Mesenchymal stem cell (in vitro differentiated cells and primary cell): ENCODE measurements at regions not wholly inside any gene's neighbourhood (a gene's known extent, or its start where the extent isn't known, plus 50 kb on each side); places are given as distances from the start of the nearest gene placed in this dataset.
A peak's percentile ranks its signal among the peaks of the same experiment; 100 is the strongest.

ENCODE experiments used
- DNase-seq: peaks from one replicate; pipeline ENCODE4 v3.0.0-alpha.2; 2013
- H2AFZ ChIP-seq: one replicate; pipeline ENCODE4 v1.6.1; 2013; ENCODE audit warnings: low read depth, mild to moderate bottlenecking, control low read depth, inconsistent platforms, low read length, moderate library complexity
- H2AK5ac ChIP-seq: 2 replicates; pipeline ENCODE4 v1.6.1; 2013; ENCODE audit warnings: low read length, moderate library complexity, mild to moderate bottlenecking, inconsistent platforms; ENCODE audit not compliant: severe bottlenecking
- H2BK120ac ChIP-seq: one replicate; pipeline ENCODE4 v1.6.1; 2013; ENCODE audit warnings: low read depth, mild to moderate bottlenecking, inconsistent platforms, low read length, moderate library complexity
- H2BK12ac ChIP-seq, 2 experiments: one replicate each; pipeline ENCODE4 v1.6.1; 2013; ENCODE audit warnings: inconsistent platforms in 2 of 2, low read length in 2 of 2, mild to moderate bottlenecking in 2 of 2, moderate library complexity in 2 of 2, control low read depth in 1 of 2
- H2BK15ac ChIP-seq: one replicate; pipeline ENCODE4 v1.6.1; 2013; ENCODE audit warnings: mild to moderate bottlenecking, low read depth, inconsistent platforms; ENCODE audit not compliant: poor library complexity, severe bottlenecking
- H2BK5ac ChIP-seq: 2 replicates; pipeline ENCODE4 v1.6.1; 2013; ENCODE audit warnings: low read depth, mild to moderate bottlenecking, low read length, control low read depth, inconsistent platforms; ENCODE audit not compliant: poor library complexity, severe bottlenecking
- H3K14ac ChIP-seq, 2 experiments: one replicate each; pipeline ENCODE4 v1.6.1; 2013; ENCODE audit warnings: inconsistent platforms in 2 of 2, low read length in 2 of 2, control low read depth in 1 of 2, mild to moderate bottlenecking in 1 of 2, moderate library complexity in 1 of 2
- H3K18ac ChIP-seq, 2 experiments: one replicate each; pipeline ENCODE4 v1.6.1; 2013; ENCODE audit warnings: inconsistent platforms in 2 of 2, low read length in 2 of 2, control low read depth in 1 of 2, low read depth in 1 of 2, mild to moderate bottlenecking in 1 of 2
- H3K23ac ChIP-seq, 2 experiments: one replicate each; pipeline ENCODE4 v1.6.1; 2013; ENCODE audit warnings: inconsistent platforms in 2 of 2, low read length in 2 of 2, mild to moderate bottlenecking in 2 of 2, moderate library complexity in 2 of 2, control low read depth in 1 of 2
- H3K27ac ChIP-seq: 2 replicates; pipeline ENCODE4 v1.5.1; 2013; ENCODE audit warnings: mild to moderate bottlenecking, moderate library complexity, low read length, control low read depth, inconsistent platforms; ENCODE audit not compliant: poor library complexity, severe bottlenecking
- H3K27me3 ChIP-seq, 2 experiments: 2 replicates each; pipeline versions ENCODE4 v1.6.1 to v1.7.0; 2013; ENCODE audit warnings: low read length in 2 of 2, mild to moderate bottlenecking in 2 of 2, moderate library complexity in 2 of 2, control low read depth in 1 of 2, inconsistent platforms in 1 of 2; ENCODE audit not compliant: control insufficient read depth in 1 of 2, insufficient read depth in 1 of 2
- H3K36me3 ChIP-seq, 2 experiments: 2 replicates each; pipeline versions ENCODE4 v1.6.1 to v1.7.0; 2013; ENCODE audit warnings: low read length in 2 of 2, control low read depth in 1 of 2, inconsistent platforms in 1 of 2, low read depth in 1 of 2, mild to moderate bottlenecking in 1 of 2; ENCODE audit not compliant: insufficient read depth in 2 of 2, control insufficient read depth in 1 of 2
- H3K4ac ChIP-seq, 2 experiments: one replicate each; pipeline ENCODE4 v1.6.1; 2013; ENCODE audit warnings: inconsistent platforms in 2 of 2, low read length in 2 of 2, mild to moderate bottlenecking in 2 of 2, moderate library complexity in 2 of 2, control low read depth in 1 of 2, low read depth in 1 of 2
- H3K4me1 ChIP-seq: 2 replicates; pipeline ENCODE4 v1.6.1; 2013; ENCODE audit warnings: low read depth, low read length, control low read depth; ENCODE audit not compliant: control insufficient read depth, insufficient read depth
- H3K4me2 ChIP-seq: 2 replicates; pipeline ENCODE4 v1.6.1; 2013; ENCODE audit warnings: low read length, mild to moderate bottlenecking, inconsistent platforms; ENCODE audit not compliant: poor library complexity, severe bottlenecking
- H3K4me3 ChIP-seq, 2 experiments: 2 replicates each; pipeline versions ENCODE4 v1.5.1 to v1.7.0; 2013; ENCODE audit warnings: low read length in 2 of 2, mild to moderate bottlenecking in 2 of 2, control low read depth in 1 of 2, low read depth in 1 of 2; ENCODE audit not compliant: insufficient read depth in 1 of 2
- H3K79me1 ChIP-seq: replicated peaks from 2 replicates; pipeline ENCODE4 v1.6.1; 2013; ENCODE audit warnings: mild to moderate bottlenecking, control low read depth, low read length, inconsistent platforms; ENCODE audit not compliant: poor library complexity, severe bottlenecking
- H3K9ac ChIP-seq: 2 replicates; pipeline ENCODE4 v1.7.0; 2013; ENCODE audit warnings: mild to moderate bottlenecking, low read length, moderate library complexity
- H3K9me3 ChIP-seq: 2 replicates; pipeline ENCODE4 v1.7.0; 2013; ENCODE audit warnings: mild to moderate bottlenecking, low read length; ENCODE audit not compliant: control insufficient read depth
- H4K8ac ChIP-seq: one replicate; pipeline ENCODE4 v1.6.1; 2013; ENCODE audit warnings: inconsistent platforms, mild to moderate bottlenecking, low read length, moderate library complexity
- H4K91ac ChIP-seq: one replicate; pipeline ENCODE4 v1.6.1; 2013; ENCODE audit warnings: mild to moderate bottlenecking, low read length, inconsistent platforms
- WGBS: methylation state at CpG from one replicate; pipeline ENCODE4 v1.1.7; 2013; ENCODE audit warnings: mixed read lengths; 5-methylcytosine and 5-hydroxymethylcytosine counted together

- Histone ChIP-seq H3K79me1 (no peaks in the 10 kb centered on the region), H4K8ac (no peak overlapping the region), H3K36me3 (no peaks in the 10 kb centered on the region), H3K4me3 (no peak overlapping the region), H4K91ac (no peak overlapping the region), H2AFZ (no peak overlapping the region), H3K23ac (no peak overlapping the region), H3K9ac (peak overlapping the region; percentile 51), H2BK12ac (no peak overlapping the region), H3K4me2 (no peak overlapping the region), H3K27ac (no peak overlapping the region), H3K4me1 (no peaks in the 10 kb centered on the region), H3K27me3 (peaks cover 0 to 5% of the 10 kb centered on the region in 2 experiments), H2BK120ac (no peak overlapping the region), H3K14ac (no peak overlapping the region), H2BK5ac (no peak overlapping the region), H3K9me3 (no peaks in the 10 kb centered on the region), H2AK5ac (no peak overlapping the region), H3K18ac (no peak overlapping the region), H2BK15ac (no peak overlapping the region), H3K4ac (no peak overlapping the region)
- DNase-seq, result no peak
- WGBS, result 90% methylated on average over 5 of the region's 7 CpGs
These were observed 337.9 kb downstream of the SHANK2 start for GRCh38 chr11:70914496-70914895.

- Histone ChIP-seq H2AFZ (no peak overlapping the region), H3K4me2 (no peak overlapping the region), H3K27me3 (peaks cover 0 to 5% of the 10 kb centered on the region in 2 experiments), H2AK5ac (no peak overlapping the region), H3K79me1 (no peaks in the 10 kb centered on the region), H3K9me3 (no peaks in the 10 kb centered on the region), H3K9ac (peak overlapping the region; percentile 51), H3K18ac (no peak overlapping the region), H2BK15ac (no peak overlapping the region), H3K14ac (no peak overlapping the region), H3K27ac (no peak overlapping the region), H3K4ac (no peak overlapping the region), H3K23ac (no peak overlapping the region), H2BK120ac (no peak overlapping the region), H2BK12ac (no peak overlapping the region), H4K8ac (no peak overlapping the region), H2BK5ac (no peak overlapping the region), H3K4me3 (peak overlapping the region in 1 of 2 experiments; percentile 66), H3K4me1 (no peaks in the 10 kb centered on the region), H4K91ac (no peak overlapping the region), H3K36me3 (no peaks in the 10 kb centered on the region)
- no peak for DNase-seq
- WGBS, result 80% methylated on average over 17 of the region's 17 CpGs
These were observed 337.0 kb downstream of the SHANK2 start for GRCh38 chr11:70915158-70915985.

GRCh38 chr11:70916351-70916750 is 336.0 kb downstream of the SHANK2 start:
- Histone ChIP-seq H3K36me3 (no peaks in the 10 kb centered on the region), H4K8ac (no peak overlapping the region), H3K9me3 (peaks cover 8% of the 10 kb centered on the region), H3K4ac (no peak overlapping the region), H2AFZ (no peak overlapping the region), H3K79me1 (no peaks in the 10 kb centered on the region), H2BK5ac (no peak overlapping the region), H3K23ac (no peak overlapping the region), H3K18ac (no peak overlapping the region), H3K4me3 (no peak overlapping the region), H3K27me3 (peaks cover 0 to 5% of the 10 kb centered on the region in 2 experiments), H3K27ac (no peak overlapping the region), H3K4me1 (no peaks in the 10 kb centered on the region), H2AK5ac (no peak overlapping the region), H3K14ac (no peak overlapping the region), H2BK12ac (no peak overlapping the region), H3K9ac (no peak overlapping the region), H3K4me2 (no peak overlapping the region), H4K91ac (no peak overlapping the region), H2BK15ac (no peak overlapping the region), H2BK120ac (no peak overlapping the region)
- 86% methylated on average over 8 of the region's 8 CpGs for WGBS
- DNase-seq, result no peak

- H3K18ac ChIP-seq, result no peak overlapping the region
- no peak overlapping the region for H3K27ac ChIP-seq
- H2AK5ac ChIP-seq, result no peak overlapping the region
- H2BK15ac ChIP-seq, result no peak overlapping the region
- H2BK5ac ChIP-seq, result no peak overlapping the region
- no peak overlapping the region for H2BK120ac ChIP-seq
- H3K14ac ChIP-seq, result no peak overlapping the region
- H4K91ac ChIP-seq, result no peak overlapping the region
- no peak overlapping the region for H3K9ac ChIP-seq
- H3K36me3 ChIP-seq, result no peaks in the 10 kb centered on the region
- no peaks in the 10 kb centered on the region for H3K4me1 ChIP-seq
- H3K27me3 ChIP-seq, result peaks cover 0 to 5% of the 10 kb centered on the region in 2 experiments
- H3K4me3 ChIP-seq, result no peak overlapping the region
- WGBS, result 68% methylated on average over 6 of the region's 7 CpGs
- peaks cover 25% of the 10 kb centered on the region for H3K9me3 ChIP-seq
- H3K4me2 ChIP-seq, result no peak overlapping the region
- no peak overlapping the region for H3K4ac ChIP-seq
- no peak for DNase-seq
- no peak overlapping the region for H3K23ac ChIP-seq
- peaks cover 1% of the 10 kb centered on the region for H3K79me1 ChIP-seq
- H2AFZ ChIP-seq, result no peak overlapping the region
- no peak overlapping the region for H2BK12ac ChIP-seq
- H4K8ac ChIP-seq, result no peak overlapping the region
These were observed 334.1 kb downstream of the SHANK2 start for GRCh38 chr11:70918242-70918641.
